H9 (cell line): ENCODE measurements at regions not wholly inside any gene's neighbourhood (a gene's known extent, or its start where the extent isn't known, plus 50 kb on each side); places are given as distances from the start of the nearest gene placed in this dataset.

ENCODE experiments used
- DNase-seq: peaks from one replicate; pipeline ENCODE4 v3.0.0-alpha.2; 2017
- H2AFZ ChIP-seq: one replicate; pipeline ENCODE4 v1.6.1; 2013; ENCODE audit warnings: mild to moderate bottlenecking, low read length, control low read depth, moderate library complexity
- H2AK5ac ChIP-seq: 2 replicates; pipeline ENCODE4 v1.6.1; 2013; ENCODE audit warnings: low read length, control low read depth, mixed read lengths; ENCODE audit not compliant: insufficient read length
- H2BK120ac ChIP-seq: one replicate; pipeline ENCODE4 v1.6.1; 2013; ENCODE audit warnings: low read depth, mild to moderate bottlenecking, low read length, control low read depth, inconsistent platforms; ENCODE audit not compliant: poor library complexity, severe bottlenecking
- H2BK12ac ChIP-seq: 2 replicates; pipeline ENCODE4 v1.6.1; 2013; ENCODE audit warnings: low read length, control low read depth, mixed read lengths, low read depth; ENCODE audit not compliant: insufficient read length
- H2BK15ac ChIP-seq: 2 replicates; pipeline ENCODE4 v1.6.1; 2013; ENCODE audit warnings: low read depth, low read length, control low read depth
- H2BK20ac ChIP-seq: one replicate; pipeline ENCODE4 v1.6.1; 2013; ENCODE audit warnings: low read depth, mild to moderate bottlenecking, low read length, control low read depth, inconsistent platforms; ENCODE audit not compliant: poor library complexity, severe bottlenecking
- H2BK5ac ChIP-seq: 2 replicates; pipeline ENCODE4 v1.6.1; 2013; ENCODE audit warnings: low read length, control low read depth, mixed read lengths; ENCODE audit not compliant: insufficient read length
- H3K14ac ChIP-seq: 2 replicates; pipeline ENCODE4 v1.6.1; 2013; ENCODE audit warnings: low read length, control low read depth; ENCODE audit not compliant: insufficient read depth
- H3K18ac ChIP-seq: 2 replicates; pipeline ENCODE4 v1.6.1; 2013; ENCODE audit warnings: low read depth, mild to moderate bottlenecking, mixed read lengths, low read length, control low read depth; ENCODE audit not compliant: insufficient read length
- H3K23ac ChIP-seq: 2 replicates; pipeline ENCODE4 v1.6.1; 2013; ENCODE audit warnings: low read length, control low read depth, mixed read lengths, low read depth; ENCODE audit not compliant: insufficient read length
- H3K23me2 ChIP-seq: 2 replicates; pipeline ENCODE4 v1.6.1; 2013; ENCODE audit warnings: low read depth, mild to moderate bottlenecking, mixed read lengths, low read length, control low read depth; ENCODE audit not compliant: insufficient read length, poor library complexity, severe bottlenecking
- H3K27ac ChIP-seq: 2 replicates; pipeline ENCODE4 v1.5.1; 2013; ENCODE audit warnings: low read length, control low read depth, mixed read lengths, low read depth; ENCODE audit not compliant: insufficient read length
- H3K27me3 ChIP-seq: 2 replicates; pipeline ENCODE4 v1.6.1; 2013; ENCODE audit warnings: low read length, control low read depth, inconsistent platforms; ENCODE audit not compliant: insufficient read depth
- H3K4ac ChIP-seq: 2 replicates; pipeline ENCODE4 v1.6.1; 2013; ENCODE audit warnings: low read depth, mild to moderate bottlenecking, control low read depth, inconsistent platforms, low read length, moderate library complexity
- H3K4me1 ChIP-seq: 2 replicates; pipeline ENCODE4 v1.6.1; 2013; ENCODE audit warnings: low read length, control low read depth, inconsistent platforms; ENCODE audit not compliant: insufficient read depth
- H3K4me2 ChIP-seq: 2 replicates; pipeline ENCODE4 v1.6.1; 2013; ENCODE audit warnings: low read length, control low read depth, mixed read lengths; ENCODE audit not compliant: insufficient read length, insufficient read depth
- H3K56ac ChIP-seq: 2 replicates; pipeline ENCODE4 v1.6.1; 2013; ENCODE audit warnings: low read depth, mild to moderate bottlenecking, mixed read lengths, low read length, control low read depth; ENCODE audit not compliant: insufficient read length
- H3K79me1 ChIP-seq: 2 replicates; pipeline ENCODE4 v1.6.1; 2013; ENCODE audit warnings: low read depth, mild to moderate bottlenecking, moderate library complexity, low read length, control low read depth, inconsistent platforms; ENCODE audit not compliant: insufficient read depth, poor library complexity, severe bottlenecking
- H3K79me2 ChIP-seq: 2 replicates; pipeline ENCODE4 v1.6.1; 2013; ENCODE audit warnings: low read length, control low read depth, inconsistent platforms; ENCODE audit not compliant: insufficient read depth
- H3K9ac ChIP-seq: 2 replicates; pipeline ENCODE4 v1.6.1; 2013; ENCODE audit warnings: low read length, control low read depth, mixed read lengths; ENCODE audit not compliant: insufficient read length; ENCODE audit errors: extremely low read depth
- H3K9me3 ChIP-seq: one replicate; pipeline ENCODE4 v1.6.1; 2013; ENCODE audit warnings: low read depth, low read length, inconsistent platforms; ENCODE audit not compliant: control insufficient read depth
- H3T11ph ChIP-seq: one replicate; pipeline ENCODE4 v1.6.1; 2013; ENCODE audit warnings: mild to moderate bottlenecking, low read length, control low read depth, inconsistent platforms
- H4K20me1 ChIP-seq: one replicate; pipeline ENCODE4 v1.6.1; 2013; ENCODE audit not compliant: control insufficient read depth, insufficient read length, insufficient read depth
- H4K5ac ChIP-seq: 2 replicates; pipeline ENCODE4 v1.6.1; 2013; ENCODE audit warnings: low read depth, mild to moderate bottlenecking, mixed read lengths, low read length, control low read depth; ENCODE audit not compliant: insufficient read length
- H4K8ac ChIP-seq: replicated peaks from 2 replicates; pipeline ENCODE4 v1.6.1; 2013; ENCODE audit warnings: low read length, control low read depth, mixed read lengths, low read depth; ENCODE audit not compliant: insufficient read length
- H4K91ac ChIP-seq: 2 replicates; pipeline ENCODE4 v1.6.1; 2013; ENCODE audit warnings: low read depth, mild to moderate bottlenecking, moderate library complexity, mixed read lengths, low read length, control low read depth; ENCODE audit not compliant: insufficient read length
- H3K27ac Mint-ChIP-seq, 3 experiments: 2 replicates in 2 of 3; 3 replicates in 1 of 3; pipeline ENCODE4 v1.8.0; 2020 to 2021; ENCODE audit warnings: mixed read lengths in 3 of 3, mild to moderate bottlenecking in 1 of 3, moderate library complexity in 1 of 3
- H3K27me3 Mint-ChIP-seq: 2 replicates; pipeline ENCODE4 v1.8.0; 2021; ENCODE audit warnings: low read depth, mild to moderate bottlenecking, moderate library complexity, mixed read lengths
- H3K36me3 Mint-ChIP-seq, 3 experiments: 2 replicates in 2 of 3; 3 replicates in 1 of 3; pipeline ENCODE4 v1.8.0; 2020 to 2021; ENCODE audit warnings: low read depth in 3 of 3, mixed read lengths in 3 of 3; ENCODE audit not compliant: insufficient read depth in 1 of 3
- H3K4me1 Mint-ChIP-seq, 2 experiments: 2 replicates each; pipeline ENCODE4 v1.8.0; 2020; ENCODE audit warnings: mixed read lengths in 2 of 2
- H3K4me3 Mint-ChIP-seq, 2 experiments: 2 replicates in 1 of 2; 3 replicates in 1 of 2; pipeline ENCODE4 v1.8.0; 2020 to 2021; ENCODE audit warnings: mild to moderate bottlenecking in 2 of 2, mixed read lengths in 2 of 2, moderate library complexity in 1 of 2
- H3K9me3 Mint-ChIP-seq, 2 experiments: 2 replicates in 1 of 2; 3 replicates in 1 of 2; pipeline ENCODE4 v1.8.0; 2020; ENCODE audit warnings: mild to moderate bottlenecking in 2 of 2, mixed read lengths in 2 of 2, moderate library complexity in 1 of 2
- TF ChIP-seq, protein P1 (sequence below): fragments of 200-600 bp; sonication (generic); conservative IDR thresholded peaks from 3 replicates; pipeline ENCODE4 v1.8.0; 2021; ENCODE audit warnings: antibody characterized with exemption, mild to moderate bottlenecking

DNA sequence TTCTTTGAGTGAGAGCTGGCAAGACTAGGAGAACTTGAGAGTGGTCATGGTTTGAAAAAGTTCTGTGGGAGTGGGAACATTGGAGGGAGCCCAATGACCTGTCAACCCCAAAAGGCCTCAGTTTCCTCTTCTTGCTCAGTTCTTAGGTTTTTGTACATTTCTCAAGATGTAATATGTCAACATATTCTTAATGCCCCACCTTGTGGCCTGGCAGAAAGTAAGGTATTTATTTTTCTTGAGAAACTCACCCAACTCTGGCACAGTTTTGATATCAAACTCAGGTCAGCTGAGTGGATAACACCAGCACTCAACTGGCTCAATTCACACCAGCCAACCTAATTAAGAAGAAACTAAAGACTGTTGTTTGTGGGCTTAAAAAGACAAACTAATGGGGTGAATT lies 123.0 kb upstream of the SLC27A6 start:
- Histone ChIP-seq H2AFZ (no peak overlapping the region), H3K9me3 (no peaks in the 10 kb centered on the region), H3K23ac (no peak overlapping the region), H3K4me1 (no peaks in the 10 kb centered on the region), H3K4ac (no peak overlapping the region), H4K20me1 (no peaks in the 10 kb centered on the region), H2BK120ac (no peak overlapping the region), H2BK5ac (no peak overlapping the region), H2AK5ac (no peak overlapping the region), H2BK12ac (no peak overlapping the region), H3K4me2 (no peak overlapping the region), H4K91ac (no peak overlapping the region), H4K8ac (no peak overlapping the region), H3K79me1 (no peaks in the 10 kb centered on the region), H3K56ac (no peak overlapping the region), H3K23me2 (no peaks in the 10 kb centered on the region), H3K27ac (no peak overlapping the region), H3K18ac (no peak overlapping the region), H3K27me3 (no peaks in the 10 kb centered on the region), H3K79me2 (no peaks in the 10 kb centered on the region), H3K14ac (no peak overlapping the region), H2BK20ac (no peak overlapping the region), H3K9ac (no peak overlapping the region), H4K5ac (no peak overlapping the region), H3T11ph (no peak overlapping the region), H2BK15ac (no peak overlapping the region)
- Mint-ChIP-seq H3K36me3 (peaks cover 0 to 2% (median 0%) of the 10 kb centered on the region in 3 experiments; a peak in 2 of 7 replicates), H3K9me3 (peaks cover under 1 to 1% of the 10 kb centered on the region in 2 experiments; a peak in 3 of 5 replicates), H3K4me3 (no peak overlapping the region), H3K27ac (no peak overlapping the region), H3K4me1 (no peaks in the 10 kb centered on the region), H3K27me3 (no peaks in the 10 kb centered on the region)
- no peak for DNase-seq
- TF ChIP-seq, protein P1, sequence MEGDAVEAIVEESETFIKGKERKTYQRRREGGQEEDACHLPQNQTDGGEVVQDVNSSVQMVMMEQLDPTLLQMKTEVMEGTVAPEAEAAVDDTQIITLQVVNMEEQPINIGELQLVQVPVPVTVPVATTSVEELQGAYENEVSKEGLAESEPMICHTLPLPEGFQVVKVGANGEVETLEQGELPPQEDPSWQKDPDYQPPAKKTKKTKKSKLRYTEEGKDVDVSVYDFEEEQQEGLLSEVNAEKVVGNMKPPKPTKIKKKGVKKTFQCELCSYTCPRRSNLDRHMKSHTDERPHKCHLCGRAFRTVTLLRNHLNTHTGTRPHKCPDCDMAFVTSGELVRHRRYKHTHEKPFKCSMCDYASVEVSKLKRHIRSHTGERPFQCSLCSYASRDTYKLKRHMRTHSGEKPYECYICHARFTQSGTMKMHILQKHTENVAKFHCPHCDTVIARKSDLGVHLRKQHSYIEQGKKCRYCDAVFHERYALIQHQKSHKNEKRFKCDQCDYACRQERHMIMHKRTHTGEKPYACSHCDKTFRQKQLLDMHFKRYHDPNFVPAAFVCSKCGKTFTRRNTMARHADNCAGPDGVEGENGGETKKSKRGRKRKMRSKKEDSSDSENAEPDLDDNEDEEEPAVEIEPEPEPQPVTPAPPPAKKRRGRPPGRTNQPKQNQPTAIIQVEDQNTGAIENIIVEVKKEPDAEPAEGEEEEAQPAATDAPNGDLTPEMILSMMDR, result no peak
